Kidney (tissue), 13 donors: ENCODE measurements at regions not wholly inside any gene's neighbourhood (a gene's known extent, or its start where the extent isn't known, plus 50 kb on each side); places are given as distances from the start of the nearest gene placed in this dataset.

ENCODE experiments used
- DNase-seq, 5 donors: peaks; one replicate each; pipeline ENCODE4 v3.0.0-alpha.2; 2013 to 2020
- FAIRE-seq: peaks from 2 replicates; lab custom pipeline; 2012; peaks lifted over from hg19 to GRCh38; lab: Jason Lieb, UNC
- H3K27ac ChIP-seq, 2 donors: one replicate each; pipeline ENCODE4 v1.7.0; 2013; ENCODE audit warnings: low read depth in 2 of 2, low read length in 2 of 2, inconsistent platforms in 1 of 2
- H3K27me3 ChIP-seq: one replicate; pipeline ENCODE4 v1.7.1; 2013; ENCODE audit warnings: low read length, inconsistent platforms; ENCODE audit not compliant: control insufficient read depth, insufficient read depth
- H3K36me3 ChIP-seq, 3 donors: one replicate each; pipeline versions ENCODE4 v1.7.0 to v1.7.1; 2013; ENCODE audit warnings: low read length in 3 of 3, control low read depth in 1 of 3, inconsistent platforms in 1 of 3; ENCODE audit not compliant: insufficient read depth in 3 of 3, control insufficient read depth in 2 of 3
- H3K4me1 ChIP-seq, 3 donors: one replicate each; pipeline versions ENCODE4 v1.7.0 to v1.7.1; 2013; ENCODE audit warnings: low read length in 3 of 3, inconsistent platforms in 1 of 3, low read depth in 1 of 3; ENCODE audit not compliant: control insufficient read depth in 2 of 3, insufficient read depth in 2 of 3
- H3K4me3 ChIP-seq, 3 donors: one replicate each; pipeline versions ENCODE4 v1.7.0 to v1.8.1; 2013; ENCODE audit warnings: low read length in 3 of 3, control low read depth in 1 of 3, inconsistent platforms in 1 of 3
- H3K9ac ChIP-seq, 3 donors: one replicate each; pipeline versions ENCODE4 v1.7.0 to v1.7.1; 2013; ENCODE audit warnings: low read length in 3 of 3, control low read depth in 1 of 3, inconsistent platforms in 1 of 3
- H3K9me3 ChIP-seq, 3 donors: one replicate each; pipeline versions ENCODE4 v1.7.0 to v1.7.1; 2013; ENCODE audit warnings: low read length in 3 of 3, control low read depth in 1 of 3, inconsistent platforms in 1 of 3; ENCODE audit not compliant: control insufficient read depth in 2 of 3, insufficient read depth in 1 of 3
- CTCF ChIP-seq: IDR thresholded peaks from 3 replicates; pipeline ENCODE4 v1.5.1; 2012; ENCODE audit warnings: mild to moderate bottlenecking, moderate library complexity, borderline replicate concordance; ENCODE audit not compliant: insufficient read depth; ENCODE audit errors: extremely low read depth
- intact Hi-C: fragments of 100-400 bp; cut with DNase I; formaldehyde crosslinking; loops from one replicate; pipeline ENCODE4 v1.11.1; 2022
- donor health status: control.
- donor health status: control.
- donor health status: control.
- donor health status: control.
- donor health status: control.
- donor health status: DM: yes; HTN: yes; CAD: no.
- donor health status: Normal renal cell carcinoma (clear cell type).

DNA sequence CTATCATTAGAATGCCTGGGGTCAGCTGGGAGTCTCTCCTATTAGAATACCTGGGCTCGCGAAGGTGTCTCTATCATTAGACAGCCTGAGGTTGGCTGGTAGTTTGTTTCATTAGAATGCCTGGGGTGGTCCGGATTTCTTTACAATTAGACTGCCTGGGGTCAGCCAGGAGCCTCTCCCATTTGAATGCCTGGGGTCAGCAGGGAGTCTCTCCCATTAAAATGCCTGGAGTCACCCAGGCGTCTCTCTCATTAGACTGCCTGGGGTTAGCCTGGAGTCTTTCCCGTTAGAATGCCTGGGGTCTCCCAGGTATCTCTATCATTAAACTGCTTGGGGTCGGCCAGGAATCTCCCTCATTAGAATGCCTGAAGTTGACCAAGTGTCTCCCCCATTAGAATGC is 1458.3 kb downstream of the UQCRFS1 start:
- Histone ChIP-seq H3K9ac (no peak overlapping the region), H3K36me3 (no peaks in the 10 kb centered on the region), H3K4me1 (no peaks in the 10 kb centered on the region), H3K4me3 (no peak overlapping the region), H3K27me3 (no peaks in the 10 kb centered on the region), H3K9me3 (no peaks in the 10 kb centered on the region), H3K27ac (no peak overlapping the region)
- TF ChIP-seq CTCF: no peak
- DNase-seq: no peak
- intact Hi-C loops: no loop called here
- no peak for FAIRE-seq

GRCh38 chr19:27753622-27754021 is 1459.3 kb downstream of the UQCRFS1 start:
- Histone ChIP-seq H3K27me3 (no peaks in the 10 kb centered on the region), H3K9me3 (no peaks in the 10 kb centered on the region), H3K36me3 (no peaks in the 10 kb centered on the region), H3K9ac (no peak overlapping the region), H3K4me1 (no peaks in the 10 kb centered on the region), H3K4me3 (no peak overlapping the region), H3K27ac (no peak overlapping the region)
- DNase-seq (no peak), FAIRE-seq (no peak)
- no peak for TF ChIP-seq CTCF
- intact Hi-C loops: no loop called here

- TF ChIP-seq CTCF: no peak
- Histone ChIP-seq H3K9me3 (peaks cover 0 to 4% (median 0%) of the 10 kb centered on the region in 3 donors), H3K36me3 (no peaks in the 10 kb centered on the region), H3K27ac (no peak overlapping the region), H3K4me1 (no peaks in the 10 kb centered on the region), H3K4me3 (no peak overlapping the region), H3K27me3 (no peaks in the 10 kb centered on the region), H3K9ac (no peak overlapping the region)
- intact Hi-C loops: no loop called here
- DNase-seq (no peak), FAIRE-seq (no peak)
Observed at GRCh38 chr19:27752530-27753184, 1460.3 kb downstream of the UQCRFS1 start.

DNA sequence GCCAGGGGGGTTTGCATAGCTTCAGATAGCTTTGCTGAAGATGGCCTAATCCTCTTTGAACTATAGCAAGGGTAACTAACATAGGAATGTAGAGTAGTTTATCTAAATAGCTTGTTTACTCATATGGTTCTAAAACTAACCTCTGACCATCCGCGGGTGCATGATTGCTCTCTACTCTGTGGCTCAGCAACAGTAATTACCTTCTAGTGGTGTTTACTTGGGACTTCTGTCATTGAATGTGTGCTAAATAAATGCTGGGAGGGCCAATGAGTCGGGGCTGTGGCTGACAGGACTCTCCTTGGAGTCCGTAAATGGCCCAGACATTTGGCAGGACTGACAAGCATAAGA is 1461.9 kb downstream of the UQCRFS1 start:
- Histone ChIP-seq H3K36me3 (peaks cover 0 to 1% (median 0%) of the 10 kb centered on the region in 3 donors), H3K9ac (no peak overlapping the region), H3K27me3 (no peaks in the 10 kb centered on the region), H3K27ac (no peak overlapping the region), H3K4me1 (no peaks in the 10 kb centered on the region), H3K4me3 (no peak overlapping the region), H3K9me3 (peaks cover 0 to 4% (median 0%) of the 10 kb centered on the region in 3 donors)
- intact Hi-C loops: no loop called here
- DNase-seq (no peak), FAIRE-seq (no peak)
- no peak for TF ChIP-seq CTCF
